ENCODE measurements at regions not wholly inside any gene's neighbourhood (a gene's known extent, or its start where the extent isn't known, plus 50 kb on each side); places are given as distances from the start of the nearest gene placed in this dataset.

DNA sequence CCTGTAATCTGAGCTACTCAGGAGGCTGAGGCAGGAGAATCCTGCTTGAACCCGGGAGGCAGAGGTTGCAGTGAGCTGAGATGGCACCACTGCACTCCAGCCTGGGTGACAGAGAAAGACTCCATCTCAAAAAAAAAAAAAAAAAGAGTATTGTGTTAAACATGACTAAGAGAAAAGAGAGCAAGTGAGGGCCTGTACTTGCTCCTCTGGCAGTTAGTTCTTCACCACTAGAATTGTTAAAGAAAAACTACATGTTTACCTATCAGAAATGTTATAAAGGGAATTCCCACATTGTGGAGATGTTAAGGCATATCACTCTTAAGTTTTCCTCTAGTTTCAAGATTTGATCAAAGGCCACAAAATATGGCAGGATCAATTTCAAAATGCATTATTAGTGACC, 75.4 kb upstream of the LRATD1 start:
- TF ChIP-seq EP300 (IDR thresholded peaks at IDR 0.05; ENCODE audit: borderline replicate concordance) (no peak), ZBTB7A (IDR thresholded peaks at IDR 0.05; ENCODE audit: low read depth) (no peak), TCF12 (IDR thresholded peaks at IDR 0.05; ENCODE audit: low read depth) (no peak), TAF1 (IDR thresholded peaks at IDR 0.05; ENCODE audit: low read depth) (no peak), NFIC (IDR thresholded peaks at IDR 0.05) (no peak), REST (IDR thresholded peaks at IDR 0.05; ENCODE audit: low read depth) (no peak), EGR1 (IDR thresholded peaks at IDR 0.05) (no peak), CREB1 (IDR thresholded peaks at IDR 0.05; ENCODE audit: low read depth) (no peak)
- TF ChIP-seq, protein P1, sequence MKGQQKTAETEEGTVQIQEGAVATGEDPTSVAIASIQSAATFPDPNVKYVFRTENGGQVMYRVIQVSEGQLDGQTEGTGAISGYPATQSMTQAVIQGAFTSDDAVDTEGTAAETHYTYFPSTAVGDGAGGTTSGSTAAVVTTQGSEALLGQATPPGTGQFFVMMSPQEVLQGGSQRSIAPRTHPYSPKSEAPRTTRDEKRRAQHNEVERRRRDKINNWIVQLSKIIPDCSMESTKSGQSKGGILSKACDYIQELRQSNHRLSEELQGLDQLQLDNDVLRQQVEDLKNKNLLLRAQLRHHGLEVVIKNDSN (IDR thresholded peaks at IDR 0.05): no peak
- TF ChIP-seq, protein P2, sequence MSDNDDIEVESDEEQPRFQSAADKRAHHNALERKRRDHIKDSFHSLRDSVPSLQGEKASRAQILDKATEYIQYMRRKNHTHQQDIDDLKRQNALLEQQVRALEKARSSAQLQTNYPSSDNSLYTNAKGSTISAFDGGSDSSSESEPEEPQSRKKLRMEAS (IDR thresholded peaks at IDR 0.05): no peak

DNA sequence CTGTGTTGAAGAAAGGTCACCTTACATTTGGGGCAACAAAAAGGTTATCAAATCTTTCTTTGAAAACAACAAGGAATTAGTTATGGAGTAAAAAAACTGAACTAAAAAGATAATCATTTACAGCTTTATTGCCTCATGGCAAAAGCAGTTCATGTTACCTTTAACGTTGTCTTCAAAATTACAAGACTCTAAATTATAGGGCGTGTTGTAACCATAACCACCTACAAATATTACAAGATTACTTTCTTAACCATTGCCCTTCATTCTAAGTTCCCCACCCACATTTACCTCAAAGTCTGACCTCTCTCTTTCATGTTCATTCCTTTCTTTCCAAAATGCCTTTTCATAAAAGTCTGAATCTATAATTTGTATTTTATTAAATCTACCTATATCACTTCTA, 74.6 kb upstream of the LRATD1 start:
- TF ChIP-seq RAD21 (IDR thresholded peaks at IDR 0.05; ENCODE audit: low read depth): no peak
- TF ChIP-seq TAF1 (IDR thresholded peaks at IDR 0.05; ENCODE audit: low read depth): no peak
- TF ChIP-seq YY1 (IDR thresholded peaks at IDR 0.05; ENCODE audit: low read depth): no peak
- TF ChIP-seq, protein P2 (IDR thresholded peaks at IDR 0.05): no peak
- TF ChIP-seq CREB1 (IDR thresholded peaks at IDR 0.05; ENCODE audit: low read depth): no peak
- TF ChIP-seq, protein P1 (IDR thresholded peaks at IDR 0.05): no peak
- no peak for TF ChIP-seq TEAD4 (IDR thresholded peaks at IDR 0.05)
- TF ChIP-seq EP300 (IDR thresholded peaks at IDR 0.05; ENCODE audit: borderline replicate concordance): no peak
- no peak for TF ChIP-seq CEBPB (IDR thresholded peaks at IDR 0.05)
- TF ChIP-seq ZBTB7A (IDR thresholded peaks at IDR 0.05; ENCODE audit: low read depth): no peak
- TF ChIP-seq EGR1 (IDR thresholded peaks at IDR 0.05): no peak
- no peak for TF ChIP-seq FOXM1 (IDR thresholded peaks at IDR 0.05; ENCODE audit: borderline replicate concordance, low read depth)
- no peak for TF ChIP-seq TCF12 (IDR thresholded peaks at IDR 0.05; ENCODE audit: low read depth)
- no peak for TF ChIP-seq REST (IDR thresholded peaks at IDR 0.05; ENCODE audit: low read depth)
- TF ChIP-seq NFIC (IDR thresholded peaks at IDR 0.05): no peak

GRCh38 chr2:14558335-14558919, 74.1 kb upstream of the LRATD1 start:
- TF ChIP-seq NFIC (IDR thresholded peaks at IDR 0.05) (no peak), EP300 (IDR thresholded peaks at IDR 0.05; ENCODE audit: borderline replicate concordance) (no peak), TAF1 (IDR thresholded peaks at IDR 0.05; ENCODE audit: low read depth) (no peak), CREB1 (IDR thresholded peaks at IDR 0.05; ENCODE audit: low read depth) (no peak), TCF12 (IDR thresholded peaks at IDR 0.05; ENCODE audit: low read depth) (no peak), YY1 (IDR thresholded peaks at IDR 0.05; ENCODE audit: low read depth) (no peak), EGR1 (IDR thresholded peaks at IDR 0.05) (no peak), REST (IDR thresholded peaks at IDR 0.05; ENCODE audit: low read depth) (no peak), ZBTB7A (IDR thresholded peaks at IDR 0.05; ENCODE audit: low read depth) (no peak), CEBPB (IDR thresholded peaks at IDR 0.05) (no peak), TEAD4 (IDR thresholded peaks at IDR 0.05) (no peak), FOXM1 (IDR thresholded peaks at IDR 0.05; ENCODE audit: borderline replicate concordance, low read depth) (no peak), RAD21 (IDR thresholded peaks at IDR 0.05; ENCODE audit: low read depth) (no peak)
- TF ChIP-seq, protein P2 (IDR thresholded peaks at IDR 0.05): no peak
- TF ChIP-seq, protein P1 (IDR thresholded peaks at IDR 0.05): no peak

All from Ishikawa (cell line).